ENCODE measurements at regions not wholly inside any gene's neighbourhood (a gene's known extent, or its start where the extent isn't known, plus 50 kb on each side); places are given as distances from the start of the nearest gene placed in this dataset.

DNA sequence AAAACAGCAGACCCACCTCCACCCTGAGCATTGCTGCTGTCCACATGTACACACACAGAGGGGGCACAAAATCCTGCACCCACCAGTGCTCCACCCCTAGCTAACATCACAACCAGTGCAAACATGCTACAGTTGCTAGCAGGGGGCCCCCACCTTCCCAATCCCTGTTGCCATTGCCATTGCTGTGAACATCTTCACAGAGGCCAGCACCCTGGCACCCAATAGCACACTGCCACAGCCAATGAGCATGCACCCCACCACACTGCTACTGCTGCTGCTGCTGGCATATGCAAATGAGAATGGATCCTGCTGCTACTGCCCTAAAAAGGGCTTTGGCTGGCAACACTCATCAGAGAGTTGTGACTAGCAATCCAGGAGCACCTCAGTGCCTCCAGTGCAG, 1061.9 kb downstream of the ARAP2 start:
- TF ChIP-seq, protein P1, sequence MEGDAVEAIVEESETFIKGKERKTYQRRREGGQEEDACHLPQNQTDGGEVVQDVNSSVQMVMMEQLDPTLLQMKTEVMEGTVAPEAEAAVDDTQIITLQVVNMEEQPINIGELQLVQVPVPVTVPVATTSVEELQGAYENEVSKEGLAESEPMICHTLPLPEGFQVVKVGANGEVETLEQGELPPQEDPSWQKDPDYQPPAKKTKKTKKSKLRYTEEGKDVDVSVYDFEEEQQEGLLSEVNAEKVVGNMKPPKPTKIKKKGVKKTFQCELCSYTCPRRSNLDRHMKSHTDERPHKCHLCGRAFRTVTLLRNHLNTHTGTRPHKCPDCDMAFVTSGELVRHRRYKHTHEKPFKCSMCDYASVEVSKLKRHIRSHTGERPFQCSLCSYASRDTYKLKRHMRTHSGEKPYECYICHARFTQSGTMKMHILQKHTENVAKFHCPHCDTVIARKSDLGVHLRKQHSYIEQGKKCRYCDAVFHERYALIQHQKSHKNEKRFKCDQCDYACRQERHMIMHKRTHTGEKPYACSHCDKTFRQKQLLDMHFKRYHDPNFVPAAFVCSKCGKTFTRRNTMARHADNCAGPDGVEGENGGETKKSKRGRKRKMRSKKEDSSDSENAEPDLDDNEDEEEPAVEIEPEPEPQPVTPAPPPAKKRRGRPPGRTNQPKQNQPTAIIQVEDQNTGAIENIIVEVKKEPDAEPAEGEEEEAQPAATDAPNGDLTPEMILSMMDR (IDR thresholded peaks at IDR 0.05) = no peak
- no peak for TF ChIP-seq POLR2A (IDR thresholded peaks at IDR 0.05)
